Keratinocyte (primary cell): ENCODE measurements at regions not wholly inside any gene's neighbourhood (a gene's known extent, or its start where the extent isn't known, plus 50 kb on each side); places are given as distances from the start of the nearest gene placed in this dataset.

Experiments
- DNase-seq: peaks from one replicate; pipeline ENCODE4 v3.0.0-alpha.2; 2011; ENCODE audit warnings: low read depth, missing footprints, low spot score
- FAIRE-seq: peaks from 2 replicates; lab custom pipeline; 2011; peaks lifted over from hg19 to GRCh38; lab: Jason Lieb, UNC
- H2AFZ ChIP-seq: 2 replicates; pipeline ENCODE4 v1.6.0; 2012; ENCODE audit warnings: low read length, control low read depth, inconsistent platforms; ENCODE audit not compliant: control insufficient read depth
- H3K27ac ChIP-seq: 2 replicates; pipeline ENCODE4 v1.5.1; 2011; ENCODE audit warnings: low read length; ENCODE audit not compliant: control insufficient read depth, insufficient read depth
- H3K27me3 ChIP-seq: 3 replicates; pipeline ENCODE4 v1.6.0; 2011; ENCODE audit warnings: low read length; ENCODE audit not compliant: control insufficient read depth, insufficient read depth; ENCODE audit errors: extremely low read depth
- H3K36me3 ChIP-seq, 2 experiments: 2 replicates in 1 of 2; 3 replicates in 1 of 2; pipeline ENCODE4 v1.5.1; 2011; ENCODE audit warnings: low read length in 2 of 2, mild to moderate bottlenecking in 1 of 2; ENCODE audit not compliant: control insufficient read depth in 2 of 2, insufficient read depth in 2 of 2; ENCODE audit errors: extremely low read depth in 1 of 2
- H3K4me1 ChIP-seq: 3 replicates; pipeline ENCODE4 v1.5.1; 2011; ENCODE audit warnings: low read length; ENCODE audit not compliant: control insufficient read depth, insufficient read depth; ENCODE audit errors: extremely low read depth
- H3K4me2 ChIP-seq: 3 replicates; pipeline ENCODE4 v1.6.0; 2011; ENCODE audit warnings: low read depth, low read length; ENCODE audit not compliant: control insufficient read depth, insufficient read depth; ENCODE audit errors: extremely low read depth
- H3K4me3 ChIP-seq, 3 experiments: fragments of 200-600 bp in 1 of 3; sonication (generic) in 1 of 3; 2 replicates in 2 of 3; 3 replicates in 1 of 3; pipeline ENCODE4 v1.5.1; 2011 to 2016; ENCODE audit warnings: low read length in 3 of 3, mild to moderate bottlenecking in 3 of 3, control low read depth in 2 of 3, inconsistent platforms in 1 of 3, low read depth in 1 of 3, mixed read lengths in 1 of 3, mixed run types in 1 of 3, moderate library complexity in 1 of 3; ENCODE audit not compliant: control insufficient read depth in 2 of 3, insufficient read depth in 2 of 3; ENCODE audit errors: extremely low read depth in 1 of 3
- H3K79me2 ChIP-seq: 2 replicates; pipeline ENCODE4 v1.6.0; 2012; ENCODE audit warnings: low read length; ENCODE audit not compliant: control insufficient read depth, insufficient read depth
- H3K9ac ChIP-seq: 3 replicates; pipeline ENCODE4 v1.6.0; 2011; ENCODE audit warnings: low read length; ENCODE audit not compliant: control insufficient read depth, insufficient read depth; ENCODE audit errors: extremely low read depth
- H3K9me1 ChIP-seq: 3 replicates; pipeline ENCODE4 v1.6.0; 2011; ENCODE audit warnings: low read length; ENCODE audit not compliant: control insufficient read depth, insufficient read depth; ENCODE audit errors: extremely low read depth
- H3K9me3 ChIP-seq: 2 replicates; pipeline ENCODE4 v1.5.1; 2012; ENCODE audit warnings: low read depth, low read length; ENCODE audit not compliant: control insufficient read depth
- H4K20me1 ChIP-seq: 3 replicates; pipeline ENCODE4 v1.6.0; 2011; ENCODE audit warnings: low read length; ENCODE audit not compliant: control insufficient read depth, insufficient read depth; ENCODE audit errors: extremely low read depth
- EZH2 ChIP-seq: IDR thresholded peaks from one replicate; pipeline ENCODE4 v1.6.1; 2012; ENCODE audit warnings: inconsistent platforms, mild to moderate bottlenecking, low read length, moderate library complexity
- dilution Hi-C: fragments of 300-500 bp; cut with MboI; formaldehyde crosslinking; loops from one replicate; pipeline ENCODE4 v1.7.0; 2020; ENCODE audit warnings: low sequenced_read_pairs; ENCODE audit not compliant: extremely low pct_ligation_motif_present
- TF ChIP-seq, protein P1 (sequence below), 3 experiments: IDR thresholded peaks in 1 of 3; conservative IDR thresholded peaks in 1 of 3; optimal IDR thresholded peaks in 1 of 3; 2 replicates in 2 of 3; 3 replicates in 1 of 3; pipeline versions ENCODE3 to v1.5.1; 2011; ENCODE audit warnings: low read length in 3 of 3, mild to moderate bottlenecking in 3 of 3, moderate library complexity in 2 of 3, control low read depth in 1 of 3, inconsistent platforms in 1 of 3; ENCODE audit not compliant: insufficient read depth in 2 of 3; ENCODE audit errors: extremely low read depth in 1 of 3

DNA sequence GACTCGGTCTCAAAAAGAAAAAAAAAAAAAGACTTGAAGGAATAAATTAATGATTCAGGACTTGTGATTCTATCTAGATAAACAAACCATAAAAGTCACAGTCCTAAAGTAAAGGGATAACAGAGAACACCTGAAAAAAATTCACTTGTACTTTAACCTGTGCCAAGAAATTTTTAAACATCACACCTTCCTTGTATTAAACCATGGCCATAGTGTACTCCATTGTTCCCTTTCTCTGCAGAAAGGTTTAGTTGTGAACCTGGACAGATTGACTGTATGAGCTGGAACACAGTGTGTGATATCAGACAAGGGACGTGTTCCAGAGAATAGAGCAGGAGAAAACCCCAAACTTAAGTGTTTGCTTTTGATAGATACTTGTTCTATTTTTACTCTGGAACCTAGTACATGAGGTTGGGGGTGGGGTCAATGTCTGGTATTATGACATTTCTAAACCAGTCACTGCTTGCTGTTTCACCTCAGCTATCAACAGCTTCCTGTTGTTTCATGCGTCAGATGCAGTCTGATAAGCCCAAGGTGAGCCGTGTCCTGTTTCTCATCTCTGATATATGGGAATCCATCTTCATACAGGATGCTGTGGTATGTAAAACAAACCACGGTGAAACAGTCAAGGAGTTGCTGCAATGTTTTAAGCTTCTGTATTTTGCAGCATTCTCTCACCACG, 62.5 kb upstream of the ITGA1 start:
- H3K9me3 ChIP-seq = no peaks in the 10 kb centered on the region
- dilution Hi-C loops = no loop called here
- peak overlapping the region; percentile 56 for H3K4me2 ChIP-seq
- H3K27ac ChIP-seq = peak overlapping the region; percentile 68
- H3K4me3 ChIP-seq = peak overlapping the region in 1 of 3 experiments; percentile 4
- no peaks in the 10 kb centered on the region for H4K20me1 ChIP-seq
- H3K36me3 ChIP-seq = no peaks in the 10 kb centered on the region
- H3K27me3 ChIP-seq = no peaks in the 10 kb centered on the region
- H3K9me1 ChIP-seq = no peaks in the 10 kb centered on the region
- H3K9ac ChIP-seq = no peak overlapping the region
- FAIRE-seq = peak; percentile 99
- H3K79me2 ChIP-seq = no peaks in the 10 kb centered on the region
- H3K4me1 ChIP-seq = peaks cover 39% of the 10 kb centered on the region
- TF ChIP-seq, protein P1, sequence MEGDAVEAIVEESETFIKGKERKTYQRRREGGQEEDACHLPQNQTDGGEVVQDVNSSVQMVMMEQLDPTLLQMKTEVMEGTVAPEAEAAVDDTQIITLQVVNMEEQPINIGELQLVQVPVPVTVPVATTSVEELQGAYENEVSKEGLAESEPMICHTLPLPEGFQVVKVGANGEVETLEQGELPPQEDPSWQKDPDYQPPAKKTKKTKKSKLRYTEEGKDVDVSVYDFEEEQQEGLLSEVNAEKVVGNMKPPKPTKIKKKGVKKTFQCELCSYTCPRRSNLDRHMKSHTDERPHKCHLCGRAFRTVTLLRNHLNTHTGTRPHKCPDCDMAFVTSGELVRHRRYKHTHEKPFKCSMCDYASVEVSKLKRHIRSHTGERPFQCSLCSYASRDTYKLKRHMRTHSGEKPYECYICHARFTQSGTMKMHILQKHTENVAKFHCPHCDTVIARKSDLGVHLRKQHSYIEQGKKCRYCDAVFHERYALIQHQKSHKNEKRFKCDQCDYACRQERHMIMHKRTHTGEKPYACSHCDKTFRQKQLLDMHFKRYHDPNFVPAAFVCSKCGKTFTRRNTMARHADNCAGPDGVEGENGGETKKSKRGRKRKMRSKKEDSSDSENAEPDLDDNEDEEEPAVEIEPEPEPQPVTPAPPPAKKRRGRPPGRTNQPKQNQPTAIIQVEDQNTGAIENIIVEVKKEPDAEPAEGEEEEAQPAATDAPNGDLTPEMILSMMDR (optimal IDR thresholded peaks at IDR 0.05 in 1 of 3, IDR thresholded peaks at IDR 0.05 in 1 of 3, conservative IDR thresholded peaks at IDR 0.05 in 1 of 3; ENCODE audit: extremely low read depth in 1 of 3, insufficient read depth in 2 of 3, low read length in 3 of 3) = no peak
- TF ChIP-seq EZH2 = no peak
- H2AFZ ChIP-seq = peak overlapping the region; percentile 69
- DNase-seq = peak; percentile 90

DNA sequence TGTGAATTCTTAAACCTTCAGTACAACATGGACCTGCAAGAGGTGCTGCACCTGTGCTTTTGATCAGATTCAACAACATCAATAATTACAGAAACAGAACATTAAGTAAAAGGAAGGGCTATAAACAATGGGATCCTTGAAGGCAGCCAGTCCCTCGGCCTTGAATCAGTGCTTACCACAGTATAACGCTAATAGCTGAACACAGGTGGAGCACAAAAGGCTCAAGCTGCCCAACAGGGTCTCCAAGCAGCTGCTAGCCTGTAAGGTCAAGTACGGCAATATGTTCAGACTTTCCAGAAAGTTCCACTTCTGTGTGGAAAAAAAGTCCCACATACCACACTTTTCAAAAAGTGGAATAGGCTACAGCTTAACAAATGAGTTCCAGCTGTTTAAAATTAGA, 61.9 kb upstream of the ITGA1 start:
- H3K27me3 ChIP-seq = no peaks in the 10 kb centered on the region
- no peak for FAIRE-seq

More for the DNA sequence above, 61.9 kb upstream of the ITGA1 start:
- Histone ChIP-seq H4K20me1 (no peaks in the 10 kb centered on the region), H3K4me2 (peak overlapping the region; percentile 56), H3K27ac (peak overlapping the region; percentile 68), H3K4me3 (peak overlapping the region in 1 of 3 experiments; percentile 4), H2AFZ (no peak overlapping the region), H3K36me3 (no peaks in the 10 kb centered on the region), H3K79me2 (no peaks in the 10 kb centered on the region), H3K9ac (peak overlapping the region; percentile 1), H3K4me1 (peaks cover 39% of the 10 kb centered on the region), H3K9me3 (no peaks in the 10 kb centered on the region), H3K9me1 (no peaks in the 10 kb centered on the region)
- no peak for DNase-seq
- no peak for TF ChIP-seq EZH2
- TF ChIP-seq, protein P1 (optimal IDR thresholded peaks at IDR 0.05 in 1 of 3, IDR thresholded peaks at IDR 0.05 in 1 of 3, conservative IDR thresholded peaks at IDR 0.05 in 1 of 3; ENCODE audit: extremely low read depth in 1 of 3, insufficient read depth in 2 of 3, low read length in 3 of 3) = no peak
- dilution Hi-C loops = no loop called here
